ENCODE measurements at regions not wholly inside any gene's neighbourhood (a gene's known extent, or its start where the extent isn't known, plus 50 kb on each side); places are given as distances from the start of the nearest gene placed in this dataset.

DNA sequence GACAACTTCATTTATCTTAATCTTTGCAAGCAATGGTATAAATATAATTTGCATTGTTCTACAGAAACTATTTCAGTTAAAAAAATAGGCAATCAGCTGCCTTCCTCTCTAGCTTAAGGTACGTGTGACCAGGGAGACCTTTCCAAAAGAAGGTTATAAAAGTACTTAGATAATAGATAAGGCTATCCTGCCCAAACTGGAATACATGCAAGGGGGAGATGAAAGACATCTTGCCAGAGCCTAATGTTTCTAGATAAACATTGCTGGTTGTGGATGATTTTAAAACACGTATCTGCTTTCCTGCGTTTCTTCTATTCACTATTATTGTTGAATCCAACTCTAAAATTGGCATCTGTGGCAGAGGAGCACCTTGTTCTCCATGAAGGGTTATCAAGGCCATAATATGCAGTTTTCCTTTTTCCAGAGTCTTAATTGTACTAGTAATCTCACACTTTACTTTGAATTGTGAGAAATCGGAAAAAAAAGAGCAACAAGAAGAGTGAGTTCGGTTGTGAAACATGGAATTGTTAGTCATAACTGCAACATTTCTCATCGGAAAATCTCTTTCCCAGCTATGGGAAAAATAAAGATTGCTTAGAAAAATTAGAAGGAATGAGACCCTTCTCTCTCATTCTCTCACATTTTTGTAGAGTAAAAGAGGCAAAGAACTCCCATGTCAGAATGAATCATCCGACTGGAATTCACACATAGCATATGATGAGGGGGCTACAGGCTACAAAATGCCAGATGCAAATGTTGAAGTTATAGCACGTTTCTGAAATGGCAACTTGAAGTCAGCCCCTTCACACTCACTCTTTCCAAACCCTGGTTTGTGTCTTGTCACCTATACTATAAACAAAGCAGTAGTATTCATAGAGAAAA, 936.1 kb upstream of the NR2F2 start:
- DNase-seq (ENCODE audit: low read depth): no peak

DNA sequence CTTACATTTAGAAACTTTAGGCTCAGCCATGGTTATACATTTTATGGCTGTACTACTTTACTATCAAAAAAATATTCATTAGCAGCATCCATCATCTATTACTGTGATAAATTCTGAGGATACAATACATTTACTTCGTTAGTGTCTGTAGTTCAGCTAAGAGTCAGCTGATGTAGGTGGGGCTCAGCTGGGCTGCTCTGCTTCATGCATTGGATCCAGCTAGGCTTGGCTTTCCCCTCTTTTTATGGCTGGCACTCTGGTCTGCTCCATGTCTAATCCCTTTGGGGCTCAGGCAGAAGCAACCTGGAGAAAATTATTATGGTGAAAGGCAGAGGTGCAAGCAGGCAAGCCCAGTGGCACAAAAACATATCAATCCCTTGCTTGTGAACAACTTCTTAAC, 930.1 kb upstream of the NR2F2 start:
- DNase-seq (ENCODE audit: low read depth): no peak

DNA sequence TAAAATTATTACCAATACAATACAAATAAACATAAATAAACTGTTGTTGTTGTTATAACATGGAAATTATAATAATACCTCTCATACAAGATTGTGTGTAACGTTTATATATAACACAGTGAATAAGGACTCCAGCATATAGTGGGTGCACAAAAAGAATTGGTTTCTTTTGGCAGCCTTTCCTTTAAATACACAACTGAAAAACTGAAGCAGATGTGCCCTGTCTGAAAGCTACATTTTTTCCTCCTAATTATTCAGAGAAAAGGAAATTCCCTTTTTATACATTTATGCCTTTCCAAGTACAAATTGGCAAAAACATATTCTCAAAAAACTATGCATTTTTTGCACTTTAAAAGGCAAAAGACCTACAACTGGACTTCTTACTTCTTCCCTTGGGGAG, 928.9 kb upstream of the NR2F2 start:
- no peak for DNase-seq (ENCODE audit: low read depth)

DNA sequence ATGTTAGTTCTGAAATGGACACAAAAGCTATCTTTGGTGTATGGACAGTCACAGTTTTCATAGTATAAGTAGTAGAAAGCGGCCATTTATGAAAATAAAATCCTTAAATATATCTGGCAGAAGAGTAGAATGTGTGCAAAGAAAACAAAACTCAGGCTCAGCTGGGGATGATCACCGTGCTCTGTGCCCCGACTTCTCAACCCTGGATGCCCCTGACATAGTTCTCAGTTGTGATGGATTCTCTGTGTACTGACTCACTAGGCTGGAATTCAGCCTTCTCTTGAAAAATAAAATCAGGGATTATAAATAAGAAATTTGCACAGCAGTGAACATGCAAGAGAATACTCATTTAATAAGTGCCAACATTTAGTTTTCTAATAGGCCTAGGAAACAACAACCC, 925.1 kb upstream of the NR2F2 start:
- DNase-seq (ENCODE audit: low read depth): no peak

DNA sequence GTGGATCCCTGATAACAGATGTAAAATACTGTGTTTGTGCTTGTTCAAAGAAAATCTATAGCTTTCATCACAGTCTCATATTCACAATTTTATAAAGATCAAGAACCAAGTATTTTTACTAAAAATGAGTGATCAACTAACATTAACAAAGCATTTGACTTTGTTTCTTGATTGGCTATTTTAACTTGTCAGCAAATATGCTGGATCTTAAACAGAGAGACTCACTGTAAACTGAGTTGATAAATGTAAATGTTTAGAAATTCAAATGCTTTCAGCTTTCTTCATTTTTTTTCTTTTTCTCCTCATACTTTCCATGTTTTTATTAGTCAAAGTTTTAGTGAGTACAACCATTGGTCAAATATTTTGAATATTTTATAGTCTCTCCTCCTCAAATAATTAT, 923.0 kb upstream of the NR2F2 start:
- no peak for DNase-seq (ENCODE audit: low read depth)

DNA sequence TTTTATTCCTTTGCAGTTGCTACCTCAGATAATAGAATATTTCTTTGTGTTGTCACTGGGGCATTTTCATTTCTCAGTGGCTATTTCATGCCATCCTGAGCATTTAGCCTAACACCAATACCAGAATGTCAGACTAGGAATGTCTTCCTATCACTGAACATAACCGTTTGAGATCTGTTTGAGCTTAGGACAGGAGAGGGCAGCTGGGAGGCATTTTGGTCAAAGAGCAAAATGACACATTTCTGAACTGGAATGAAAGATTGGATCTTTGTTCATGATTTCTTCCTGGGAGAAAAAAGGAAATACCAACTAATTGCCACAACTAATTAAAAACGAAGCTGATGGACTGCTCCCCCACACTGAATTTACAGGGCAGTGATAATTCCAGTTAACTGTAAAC, 921.3 kb upstream of the NR2F2 start:
- DNase-seq (ENCODE audit: low read depth): no peak

DNA sequence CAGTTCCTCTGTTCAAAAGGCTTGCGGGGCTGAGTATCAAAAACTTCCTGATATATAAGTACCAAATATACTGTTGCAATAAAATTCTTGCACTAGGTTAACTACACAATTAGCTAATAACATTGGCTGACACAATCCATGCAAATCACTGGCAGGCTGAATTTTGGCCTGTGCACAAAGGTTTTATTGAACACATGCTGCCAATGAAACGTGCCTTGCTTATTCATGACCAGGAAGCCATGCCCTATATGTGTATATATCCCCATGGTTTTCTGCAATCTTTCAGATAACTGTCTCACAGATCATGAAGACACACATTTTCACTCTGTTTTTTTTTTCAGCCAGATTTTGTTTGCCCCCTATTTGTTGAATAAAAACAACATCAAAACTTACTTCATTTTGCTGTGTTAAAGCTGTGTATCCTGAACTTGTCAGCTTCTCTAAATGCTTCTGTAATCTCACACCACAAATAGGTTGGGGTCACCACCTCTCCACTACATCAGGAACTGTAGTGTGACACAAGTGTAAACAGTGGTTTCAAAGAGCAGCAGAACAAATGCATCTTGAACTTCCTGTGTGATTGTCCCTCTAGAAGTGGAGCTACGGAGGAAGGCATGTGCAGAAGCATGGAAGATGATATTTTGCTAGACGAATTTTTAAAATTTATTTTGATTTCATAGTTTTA, 920.7 kb upstream of the NR2F2 start:
- DNase-seq (ENCODE audit: low read depth): no peak

DNA sequence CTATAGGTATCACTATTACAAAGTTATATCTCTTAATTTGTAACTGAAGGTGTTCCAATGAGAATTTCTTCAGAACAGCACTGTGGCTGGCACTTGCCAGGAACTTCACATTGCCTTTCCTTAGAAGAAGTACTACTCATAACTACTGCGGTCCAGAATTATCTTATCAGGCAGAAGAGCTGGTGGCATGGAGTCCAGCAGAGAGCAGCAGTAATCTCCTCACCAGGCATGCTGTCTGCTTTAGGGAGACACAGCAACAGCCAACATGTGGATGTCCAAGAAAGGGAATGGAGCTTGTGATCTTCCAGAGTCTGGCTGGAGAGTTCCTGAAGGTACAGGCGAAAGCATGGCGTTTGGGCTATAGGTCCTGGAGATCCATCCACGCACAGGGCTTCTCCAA, 919.7 kb upstream of the NR2F2 start:
- DNase-seq (ENCODE audit: low read depth): no peak

DNA sequence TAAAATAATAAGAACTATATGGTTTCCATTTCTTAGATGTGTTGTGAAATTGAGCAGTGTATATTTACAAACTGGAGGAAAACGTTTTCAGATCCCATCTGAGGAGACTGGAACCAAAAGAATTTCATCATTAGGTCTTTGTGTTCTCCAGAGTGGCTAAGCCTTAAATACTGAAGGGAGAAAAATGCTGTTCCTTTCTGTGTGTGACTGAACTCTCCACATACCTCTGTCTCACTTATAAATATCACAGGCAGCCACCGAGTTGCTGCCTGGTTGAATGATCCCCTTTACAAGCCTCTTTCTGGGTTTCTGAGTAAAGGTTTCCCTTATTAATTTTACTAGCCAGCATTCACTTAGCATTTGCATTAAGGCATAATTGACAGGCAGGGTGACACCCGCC, 913.9 kb upstream of the NR2F2 start:
- no peak for DNase-seq (ENCODE audit: low read depth)

DNA sequence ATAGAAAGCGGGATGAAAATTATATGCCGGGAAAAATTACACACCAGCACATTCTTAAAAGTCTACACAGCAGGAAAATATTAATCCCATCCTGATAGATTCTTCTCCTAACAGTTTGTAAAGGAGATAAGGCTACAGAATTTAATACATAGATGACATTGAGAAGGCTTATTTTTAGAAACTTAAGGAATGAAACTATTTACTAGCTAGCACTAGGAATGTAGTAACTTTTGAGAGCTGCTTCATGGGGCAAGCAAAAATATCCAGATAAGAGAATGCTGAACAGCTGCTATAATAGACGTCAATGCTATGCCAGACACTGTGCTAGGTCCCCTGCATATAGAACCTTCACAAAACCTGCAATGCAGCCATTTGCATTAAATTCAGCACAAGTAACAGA, 912.7 kb upstream of the NR2F2 start:
- no peak for DNase-seq (ENCODE audit: low read depth)

DNA sequence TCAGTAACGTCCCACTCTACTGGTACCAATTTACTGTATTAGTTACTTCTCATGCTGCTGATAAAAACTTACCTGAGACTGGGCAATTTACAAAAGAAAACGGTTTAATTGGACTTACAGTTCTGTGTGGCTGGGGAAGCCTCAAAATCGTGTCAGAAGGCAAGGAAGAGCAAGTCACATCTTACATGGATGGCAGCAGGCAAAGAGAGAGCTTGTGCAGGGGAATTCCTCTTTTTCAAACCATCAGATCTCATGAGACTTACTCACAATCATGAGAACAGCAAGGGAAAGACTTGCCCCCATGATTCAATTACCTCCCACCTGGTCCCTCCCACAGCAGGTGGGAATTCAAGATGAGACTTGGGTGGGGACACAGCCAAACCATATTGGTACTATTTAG, 908.2 kb upstream of the NR2F2 start:
- no peak for DNase-seq (ENCODE audit: low read depth)

DNA sequence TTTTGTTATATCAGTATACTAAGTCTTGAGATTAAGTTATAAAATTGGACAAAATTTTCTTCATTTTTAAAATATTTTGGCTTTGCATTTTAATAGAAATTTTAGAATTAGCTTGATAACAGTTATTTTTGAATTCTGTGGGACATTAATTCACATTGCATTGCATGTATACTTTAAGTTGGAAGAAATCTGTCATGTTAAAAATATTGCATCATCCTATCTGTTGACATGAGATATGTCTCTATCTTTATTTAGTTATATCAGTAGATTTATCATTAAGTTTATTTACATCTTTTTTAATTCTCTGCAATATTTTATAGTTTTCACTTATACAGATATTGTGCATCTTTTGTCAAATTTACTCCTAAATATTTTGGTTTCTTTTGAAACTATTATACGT, 904.6 kb upstream of the NR2F2 start:
- no peak for DNase-seq (ENCODE audit: low read depth)

DNA sequence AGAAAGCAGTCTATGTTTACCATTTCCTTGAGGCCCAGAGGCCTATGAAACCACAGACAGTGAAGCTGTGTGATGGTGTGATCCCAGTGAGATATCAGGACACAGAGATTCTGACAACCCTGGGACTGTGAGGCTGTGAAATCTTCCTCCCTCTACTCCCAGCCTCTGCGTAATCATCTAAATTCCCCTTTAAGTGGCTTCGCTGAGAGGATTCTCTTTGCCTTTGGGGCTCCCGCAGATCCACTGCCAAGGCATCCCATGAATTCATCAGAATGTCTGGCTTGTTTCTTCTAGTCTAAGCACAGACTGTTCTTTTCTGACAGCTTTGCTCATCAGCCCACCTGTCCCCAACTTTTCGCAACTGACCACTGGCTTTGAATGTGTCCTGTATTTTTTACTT, 901.2 kb upstream of the NR2F2 start:
- no peak for DNase-seq (ENCODE audit: low read depth)

DNA sequence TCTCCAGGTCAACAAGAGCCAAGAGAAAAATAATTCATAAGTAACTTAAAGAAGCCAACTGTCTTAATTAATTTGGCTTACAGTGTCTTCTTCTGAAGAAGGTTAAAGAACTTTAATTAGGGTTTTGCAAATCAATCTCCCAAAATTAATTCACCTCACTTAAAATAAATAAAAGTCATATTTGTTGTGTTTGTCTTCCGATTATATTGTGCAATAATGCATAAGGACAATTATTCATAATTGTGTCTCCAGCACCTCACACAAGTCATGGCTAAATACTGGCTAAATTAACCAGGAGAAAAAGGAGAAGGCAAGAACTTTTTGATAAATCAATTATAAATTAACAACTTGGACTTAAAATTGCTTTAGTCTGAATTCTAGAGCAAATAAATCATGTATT, 899.0 kb upstream of the NR2F2 start:
- no peak for DNase-seq (ENCODE audit: low read depth)

DNA sequence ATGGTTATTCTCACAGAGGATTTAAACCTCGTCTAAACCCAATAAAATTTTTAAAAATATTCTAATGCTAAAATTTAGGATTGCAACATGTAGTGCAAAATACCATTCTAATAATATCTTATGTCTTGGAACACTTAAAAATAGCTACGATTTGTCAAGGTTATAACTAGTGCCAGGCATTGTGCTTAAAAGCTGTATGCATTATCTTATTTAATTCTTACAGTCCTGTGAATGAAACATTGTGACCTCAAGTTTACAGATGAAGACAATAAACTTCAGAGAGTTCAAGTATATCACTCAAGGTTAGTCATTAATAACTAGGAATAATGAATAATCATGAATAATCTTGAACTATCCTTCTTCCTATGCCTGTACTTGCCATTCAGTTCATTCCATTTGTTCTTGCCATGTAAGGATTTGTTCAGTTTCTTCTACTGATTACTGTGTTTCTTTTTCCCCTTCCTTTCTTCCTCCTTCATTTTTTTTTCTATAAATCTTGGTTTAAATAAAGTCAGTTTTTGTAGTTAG, 897.6 kb upstream of the NR2F2 start:
- no peak for DNase-seq (ENCODE audit: low read depth)

DNA sequence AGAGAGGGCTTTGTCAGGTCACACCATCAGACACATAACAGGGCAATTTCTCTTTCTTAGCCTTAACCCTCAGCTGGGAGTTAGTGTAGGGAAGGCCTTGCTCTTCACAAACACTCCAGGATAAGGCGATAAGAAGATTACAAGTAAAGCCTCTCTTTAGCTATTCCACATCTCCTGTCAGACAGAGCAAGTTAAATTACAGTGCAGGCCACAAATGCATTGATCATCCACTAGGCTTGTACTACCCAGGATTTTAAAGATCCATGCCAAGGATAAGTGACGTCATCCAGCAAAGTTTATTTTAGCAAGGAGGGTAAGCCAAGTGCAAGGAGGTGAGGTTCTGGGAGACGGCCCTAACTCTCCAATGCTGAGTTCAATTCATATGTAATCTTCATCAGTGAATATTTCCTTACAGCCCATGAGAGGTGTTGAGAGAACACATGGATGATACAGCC, 890.6 kb upstream of the NR2F2 start:
- DNase-seq (ENCODE audit: low read depth): no peak

DNA sequence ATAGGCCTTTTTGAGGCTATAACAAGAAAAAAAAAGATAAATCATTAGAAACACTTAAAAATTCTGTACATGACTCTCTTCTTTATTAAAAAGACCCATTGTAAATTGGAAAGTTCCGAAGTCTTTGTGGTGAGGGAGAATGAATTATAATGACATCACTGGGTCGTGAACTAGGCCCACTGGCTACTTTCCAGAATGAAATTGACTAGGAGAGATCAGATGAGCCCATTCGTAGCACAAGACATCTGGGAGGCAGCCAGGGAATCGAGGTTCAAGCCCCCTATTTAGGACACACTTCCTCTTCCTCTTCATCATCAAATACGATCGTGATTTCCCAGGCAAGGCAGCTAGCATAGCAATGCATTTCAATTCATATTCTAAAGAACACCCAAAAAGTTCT, 889.8 kb upstream of the NR2F2 start:
- no peak for DNase-seq (ENCODE audit: low read depth)

DNA sequence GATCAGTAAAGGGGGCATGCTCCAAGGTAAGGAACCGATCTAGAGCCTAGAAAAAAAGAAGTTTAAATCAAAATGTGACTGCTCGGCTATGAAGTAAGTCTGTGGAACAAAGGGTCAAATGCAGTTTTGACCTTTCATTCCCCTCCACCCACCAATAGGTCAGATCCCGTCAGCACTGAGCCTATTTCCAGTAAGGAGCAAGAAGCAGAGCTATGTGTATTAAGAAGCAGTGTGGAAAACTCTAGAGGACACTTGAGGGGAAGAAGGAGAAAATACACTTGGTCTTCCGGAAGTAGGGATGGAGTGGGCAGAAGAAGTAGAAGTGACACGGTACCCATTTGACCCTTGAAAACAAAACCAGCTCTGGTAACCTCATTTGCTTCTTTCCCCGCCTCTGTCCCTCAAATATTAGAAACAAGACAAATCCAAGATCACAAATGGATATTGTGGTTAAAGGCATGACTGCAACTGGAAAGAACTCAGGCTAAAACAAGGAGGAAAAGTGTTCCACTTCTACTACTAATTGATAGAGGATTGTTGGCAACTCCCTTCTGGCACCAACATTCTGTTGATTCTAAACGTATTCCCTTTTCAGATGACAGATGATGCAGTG, 888.3 kb upstream of the NR2F2 start:
- no peak for DNase-seq (ENCODE audit: low read depth)

DNA sequence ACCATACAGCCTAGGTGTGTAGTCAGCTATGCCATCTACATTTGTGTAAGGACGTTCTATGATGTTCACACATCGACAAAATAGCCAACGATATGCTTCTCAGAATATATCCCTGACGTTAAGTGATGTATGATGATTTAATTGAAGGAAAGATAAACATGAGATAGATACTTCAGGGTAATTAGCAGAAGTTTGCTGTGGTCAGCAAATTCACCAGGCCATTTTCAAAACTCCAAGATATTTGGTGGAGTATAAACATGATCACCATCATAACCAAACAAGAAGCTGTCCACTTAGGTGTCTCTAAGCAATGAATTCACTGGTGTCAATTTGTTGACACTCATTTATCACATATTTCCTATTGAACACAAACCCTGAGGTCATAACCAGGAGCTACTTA, 885.6 kb upstream of the NR2F2 start:
- no peak for DNase-seq (ENCODE audit: low read depth)

DNA sequence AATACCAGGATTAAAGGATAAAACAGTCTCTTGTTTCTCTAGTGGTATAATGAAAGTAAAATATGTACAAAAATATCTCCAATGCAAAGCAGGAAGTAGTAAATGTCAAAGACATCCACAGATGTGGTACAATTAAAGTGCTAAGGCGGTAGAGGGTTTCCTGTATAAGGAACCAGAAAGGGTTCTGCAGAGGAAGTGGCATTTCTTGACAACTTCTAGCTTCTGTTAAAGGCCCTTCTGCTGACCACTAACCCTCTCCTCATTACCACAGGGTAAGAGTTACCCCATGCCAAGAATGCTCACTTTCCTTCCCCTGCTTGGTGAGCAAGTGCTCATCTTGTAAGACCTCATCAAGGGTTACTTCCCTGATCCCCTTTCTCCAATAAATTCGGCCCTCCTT, 883.6 kb upstream of the NR2F2 start:
- DNase-seq (ENCODE audit: low read depth): no peak

DNA sequence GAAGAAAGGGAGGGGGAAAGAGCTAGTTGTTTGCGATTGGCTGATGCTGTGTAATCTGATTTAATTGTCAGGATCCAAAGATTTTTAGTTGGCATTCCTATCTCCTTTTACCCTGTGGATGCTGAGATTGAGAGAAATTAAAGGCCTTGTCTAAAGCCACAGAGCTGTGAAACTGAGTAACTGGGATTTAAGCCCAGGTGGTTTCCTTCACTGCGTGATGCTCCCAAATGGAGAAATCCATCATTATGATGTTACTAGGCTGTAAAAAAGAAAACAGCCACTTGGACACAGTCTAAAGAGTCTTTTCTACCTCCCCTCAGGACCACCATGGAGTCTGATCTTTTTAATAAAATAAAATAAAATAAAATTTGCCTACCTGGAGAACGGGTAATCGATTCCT, 883.0 kb upstream of the NR2F2 start:
- DNase-seq (ENCODE audit: low read depth): no peak

DNA sequence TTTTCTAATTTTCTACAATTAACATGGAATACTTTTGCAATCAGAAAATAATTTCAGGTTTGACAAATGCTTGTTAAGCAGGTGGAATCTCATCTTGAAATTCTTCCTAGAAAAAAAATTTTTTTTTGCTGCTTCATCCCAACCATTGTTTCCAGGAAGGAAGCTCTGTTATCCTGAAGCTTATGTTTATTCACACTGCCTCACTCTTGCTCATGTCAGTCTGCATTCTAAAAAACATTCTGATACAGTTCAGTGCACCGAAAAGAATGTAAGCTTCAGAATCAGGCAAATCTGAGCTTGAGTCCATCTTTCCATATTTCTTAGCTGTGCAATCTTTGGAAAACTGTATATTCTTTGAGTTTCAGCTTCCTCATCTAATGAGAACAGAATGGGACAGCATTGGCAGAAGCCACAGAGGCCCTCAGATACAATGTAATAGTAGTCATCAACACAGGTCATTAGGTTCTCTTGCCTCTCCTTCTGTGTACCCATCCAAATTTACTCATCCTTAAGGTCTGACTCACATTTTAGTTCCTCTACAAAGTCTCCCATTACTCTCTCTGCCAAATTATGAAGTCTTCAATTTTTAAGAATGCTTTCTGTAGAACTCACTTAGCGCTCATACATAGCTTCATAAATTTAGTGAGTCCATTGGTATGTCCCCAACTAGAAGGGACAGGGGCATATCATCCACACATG, 881.8 kb upstream of the NR2F2 start:
- no peak for DNase-seq (ENCODE audit: low read depth)
